Endodermal cell (in vitro differentiated cells): ENCODE measurements at regions not wholly inside any gene's neighbourhood (a gene's known extent, or its start where the extent isn't known, plus 50 kb on each side); places are given as distances from the start of the nearest gene placed in this dataset.

ENCODE experiments used
- DNase-seq: peaks from one replicate; pipeline ENCODE4 v3.0.0-alpha.2; 2017
- H3K27ac ChIP-seq: 2 replicates; pipeline ENCODE4 v1.5.1; 2013; ENCODE audit warnings: mild to moderate bottlenecking, low read depth, low read length, moderate library complexity
- H3K27me3 ChIP-seq: 2 replicates; pipeline ENCODE4 v1.6.1; 2013; ENCODE audit warnings: mild to moderate bottlenecking, low read length, moderate library complexity; ENCODE audit not compliant: insufficient read depth, control insufficient read depth, poor library complexity, severe bottlenecking
- H3K36me3 ChIP-seq: 2 replicates; pipeline ENCODE4 v1.7.0; 2013; ENCODE audit warnings: mild to moderate bottlenecking, low read length, moderate library complexity; ENCODE audit not compliant: control insufficient read depth, insufficient read depth
- H3K4me1 ChIP-seq: one replicate; pipeline ENCODE4 v1.7.0; 2013; ENCODE audit warnings: low read length; ENCODE audit not compliant: control insufficient read depth, insufficient read depth
- H3K4me3 ChIP-seq: 2 replicates; pipeline ENCODE4 v1.5.1; 2013; ENCODE audit warnings: mild to moderate bottlenecking, low read length, moderate library complexity
- H3K9ac ChIP-seq: 2 replicates; pipeline ENCODE4 v1.6.1; 2013; ENCODE audit warnings: mild to moderate bottlenecking, low read length, moderate library complexity; ENCODE audit not compliant: poor library complexity, severe bottlenecking; ENCODE audit errors: extremely low read depth
- H3K9me3 ChIP-seq: 2 replicates; pipeline ENCODE4 v1.6.1; 2013; ENCODE audit warnings: mild to moderate bottlenecking, low read length, moderate library complexity; ENCODE audit not compliant: control insufficient read depth
- H3K27ac Mint-ChIP-seq: 2 replicates; pipeline ENCODE4 v1.8.0; 2020; ENCODE audit warnings: mixed read lengths
- H3K27me3 Mint-ChIP-seq: 2 replicates; pipeline ENCODE4 v1.8.0; 2021; ENCODE audit warnings: mild to moderate bottlenecking, mixed read lengths; ENCODE audit not compliant: insufficient read depth
- H3K36me3 Mint-ChIP-seq: 2 replicates; pipeline ENCODE4 v1.8.0; 2020; ENCODE audit warnings: low read depth, mixed read lengths
- H3K4me1 Mint-ChIP-seq: 2 replicates; pipeline ENCODE4 v1.8.0; 2020; ENCODE audit warnings: mixed read lengths
- H3K4me3 Mint-ChIP-seq: 2 replicates; pipeline ENCODE4 v1.8.0; 2020; ENCODE audit warnings: mild to moderate bottlenecking, moderate library complexity, mixed read lengths
- H3K9me3 Mint-ChIP-seq: 2 replicates; pipeline ENCODE4 v1.8.0; 2020; ENCODE audit warnings: mild to moderate bottlenecking, mixed read lengths
- WGBS, 2 experiments: methylation state at CpG; one replicate each; pipeline versions ENCODE4 v1.1.5 to v1.1.7; 2013; ENCODE audit warnings: missing lambda C conversion rate in 2 of 2, mixed read lengths in 1 of 2; ENCODE audit not compliant: insufficient coverage in 1 of 2, insufficient read length in 1 of 2; 5-methylcytosine and 5-hydroxymethylcytosine counted together
- TF ChIP-seq, protein P1 (sequence below): fragments of 200-600 bp; sonication (generic); conservative IDR thresholded peaks from 2 replicates; pipeline ENCODE4 v1.5.0; 2021; ENCODE audit warnings: antibody characterized with exemption, mild to moderate bottlenecking

DNA sequence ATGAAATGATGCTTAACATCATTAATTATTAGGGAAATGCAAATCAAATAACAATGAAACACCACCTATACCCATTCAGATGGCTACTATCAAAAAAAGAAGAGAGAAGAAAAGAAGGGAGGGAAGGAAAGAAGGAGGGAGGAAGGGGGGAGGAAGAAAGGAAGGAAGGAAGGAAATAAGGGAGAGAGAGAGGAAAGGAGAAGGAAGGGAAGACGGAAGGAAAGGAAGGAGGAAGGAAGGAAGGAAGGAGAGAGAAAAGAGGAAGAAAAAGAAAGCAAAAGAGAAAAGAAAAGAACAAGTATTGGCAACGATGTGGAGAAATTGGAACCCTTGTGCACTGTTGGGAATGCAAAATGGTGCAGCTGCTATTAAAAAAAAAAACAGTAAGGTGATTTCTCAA lies 363.3 kb downstream of the TNS1 start:
- Mint-ChIP-seq H3K4me1 (no peaks in the 10 kb centered on the region), H3K27me3 (no peaks in the 10 kb centered on the region), H3K27ac (no peak overlapping the region), H3K36me3 (no peaks in the 10 kb centered on the region), H3K9me3 (no peaks in the 10 kb centered on the region), H3K4me3 (no peak overlapping the region)
- 90 to 97% methylated on average over 2 of the region's 2 CpGs for WGBS, 2 experiments
- H3K9ac ChIP-seq: no peak overlapping the region
- H3K4me3 ChIP-seq: no peak overlapping the region
- H3K27me3 ChIP-seq: no peaks in the 10 kb centered on the region
- TF ChIP-seq, protein P1, sequence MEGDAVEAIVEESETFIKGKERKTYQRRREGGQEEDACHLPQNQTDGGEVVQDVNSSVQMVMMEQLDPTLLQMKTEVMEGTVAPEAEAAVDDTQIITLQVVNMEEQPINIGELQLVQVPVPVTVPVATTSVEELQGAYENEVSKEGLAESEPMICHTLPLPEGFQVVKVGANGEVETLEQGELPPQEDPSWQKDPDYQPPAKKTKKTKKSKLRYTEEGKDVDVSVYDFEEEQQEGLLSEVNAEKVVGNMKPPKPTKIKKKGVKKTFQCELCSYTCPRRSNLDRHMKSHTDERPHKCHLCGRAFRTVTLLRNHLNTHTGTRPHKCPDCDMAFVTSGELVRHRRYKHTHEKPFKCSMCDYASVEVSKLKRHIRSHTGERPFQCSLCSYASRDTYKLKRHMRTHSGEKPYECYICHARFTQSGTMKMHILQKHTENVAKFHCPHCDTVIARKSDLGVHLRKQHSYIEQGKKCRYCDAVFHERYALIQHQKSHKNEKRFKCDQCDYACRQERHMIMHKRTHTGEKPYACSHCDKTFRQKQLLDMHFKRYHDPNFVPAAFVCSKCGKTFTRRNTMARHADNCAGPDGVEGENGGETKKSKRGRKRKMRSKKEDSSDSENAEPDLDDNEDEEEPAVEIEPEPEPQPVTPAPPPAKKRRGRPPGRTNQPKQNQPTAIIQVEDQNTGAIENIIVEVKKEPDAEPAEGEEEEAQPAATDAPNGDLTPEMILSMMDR: no peak
- DNase-seq: no peak
- no peaks in the 10 kb centered on the region for H3K36me3 ChIP-seq
- H3K27ac ChIP-seq: no peak overlapping the region
- peaks cover 3% of the 10 kb centered on the region for H3K4me1 ChIP-seq
- no peaks in the 10 kb centered on the region for H3K9me3 ChIP-seq

DNA sequence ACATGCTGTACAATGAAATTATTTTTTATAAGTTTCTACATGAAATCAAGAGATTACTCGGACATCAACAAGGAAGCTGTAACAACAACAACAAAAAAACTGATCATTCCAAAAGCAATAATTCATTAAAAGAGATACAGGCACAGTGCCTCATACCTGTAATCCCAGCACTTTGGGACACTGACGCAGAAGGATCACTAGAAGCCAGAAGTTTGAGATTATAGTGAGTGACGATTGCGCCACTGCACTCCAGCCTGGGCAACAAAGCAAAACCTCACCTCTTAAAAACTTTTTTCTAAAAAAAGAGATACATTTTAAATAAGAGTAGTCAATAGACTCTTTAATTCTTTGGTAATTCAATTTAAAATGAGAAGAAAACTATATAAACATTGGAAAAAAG lies 364.3 kb downstream of the TNS1 start:
- no peak overlapping the region for H3K27ac ChIP-seq
- Mint-ChIP-seq H3K27me3 (no peaks in the 10 kb centered on the region), H3K4me3 (no peak overlapping the region), H3K4me1 (no peaks in the 10 kb centered on the region), H3K9me3 (no peaks in the 10 kb centered on the region), H3K36me3 (no peaks in the 10 kb centered on the region), H3K27ac (no peak overlapping the region)
- H3K9ac ChIP-seq: no peak overlapping the region
- TF ChIP-seq, protein P1: no peak
- DNase-seq: no peak
- peaks cover 3% of the 10 kb centered on the region for H3K27me3 ChIP-seq
- H3K9me3 ChIP-seq: no peaks in the 10 kb centered on the region
- no peaks in the 10 kb centered on the region for H3K36me3 ChIP-seq
- H3K4me3 ChIP-seq: no peak overlapping the region
- 92 to 100% methylated on average over 1 to 4 of the region's 4 CpGs for WGBS, 2 experiments
- H3K4me1 ChIP-seq: no peaks in the 10 kb centered on the region

DNA sequence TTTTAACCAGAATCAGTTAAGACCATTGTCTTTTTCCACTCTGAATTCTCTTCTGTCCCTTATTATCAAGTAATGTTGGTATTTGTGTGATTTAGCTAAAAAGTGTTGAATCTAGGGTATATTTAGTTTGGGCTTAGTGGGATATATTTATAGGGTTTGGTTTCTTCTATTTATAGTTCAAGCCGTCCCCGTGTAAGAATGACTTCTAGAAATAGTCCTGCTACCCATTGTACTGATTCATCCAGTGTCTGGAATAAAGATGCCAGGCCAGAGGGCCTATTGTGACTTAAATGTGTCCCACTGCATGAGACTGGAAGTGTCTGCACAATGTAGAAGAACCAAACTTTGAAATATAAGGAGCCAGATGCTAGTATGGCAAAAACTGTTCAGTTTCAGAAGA lies 364.8 kb downstream of the TNS1 start:
- Histone ChIP-seq H3K4me3 (no peak overlapping the region), H3K27me3 (peaks cover 5% of the 10 kb centered on the region), H3K4me1 (no peaks in the 10 kb centered on the region), H3K27ac (no peak overlapping the region), H3K9ac (no peak overlapping the region), H3K36me3 (no peaks in the 10 kb centered on the region), H3K9me3 (no peaks in the 10 kb centered on the region)
- no peak for DNase-seq
- TF ChIP-seq, protein P1: no peak
- peaks cover 2% of the 10 kb centered on the region for H3K27me3 Mint-ChIP-seq
- WGBS, 2 experiments: 94% methylated on average over 2 of the region's 2 CpGs; no CpG with 5 or more reads in 1 of the 2 experiments
- H3K36me3 Mint-ChIP-seq: no peaks in the 10 kb centered on the region
- no peaks in the 10 kb centered on the region for H3K4me1 Mint-ChIP-seq
- no peak overlapping the region for H3K27ac Mint-ChIP-seq
- H3K4me3 Mint-ChIP-seq: no peak overlapping the region
- no peaks in the 10 kb centered on the region for H3K9me3 Mint-ChIP-seq
